CD4-positive, alpha-beta T cell treated with Interleukin-15 for 1 hour (primary cell): ENCODE measurements at regions not wholly inside any gene's neighbourhood (a gene's known extent, or its start where the extent isn't known, plus 50 kb on each side); places are given as distances from the start of the nearest gene placed in this dataset.

Experiments
- DNase-seq: peaks from one replicate; pipeline ENCODE4 v3.0.0-alpha.2; 2020

DNA sequence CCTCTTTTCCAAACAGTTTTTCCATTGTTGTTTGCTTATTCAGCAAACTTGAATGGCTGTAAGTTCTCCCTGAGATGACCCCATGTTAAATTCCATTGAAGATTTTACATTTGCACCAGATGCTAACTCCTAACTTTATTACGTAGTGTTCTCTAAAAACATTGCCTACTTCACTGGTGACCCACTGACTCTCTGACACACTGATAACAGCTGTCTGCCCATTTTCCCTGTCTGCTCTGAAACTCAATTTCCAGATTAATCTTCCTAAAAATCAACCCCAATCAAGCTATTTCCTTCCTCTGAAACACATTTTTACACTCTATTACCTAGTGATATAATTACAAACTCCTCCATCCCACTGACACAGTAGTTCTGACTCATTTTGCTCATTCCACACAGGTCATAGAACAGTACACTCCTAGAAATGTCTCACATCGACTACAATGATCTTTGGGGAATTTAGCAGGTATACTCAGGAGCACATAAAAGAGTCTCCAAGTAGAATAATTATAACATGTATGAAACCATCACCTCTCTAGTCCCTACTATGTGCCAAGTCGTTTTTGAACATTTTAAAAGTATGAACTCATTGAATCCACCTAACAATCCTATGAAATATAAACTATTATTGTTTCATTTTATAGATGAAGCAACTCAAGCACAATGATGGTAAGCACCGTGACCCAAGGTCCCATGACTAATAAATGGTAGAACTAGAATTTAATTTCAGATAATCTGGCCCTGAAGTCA lies 210.9 kb downstream of the SLIT2 start:
- no peak for DNase-seq

DNA sequence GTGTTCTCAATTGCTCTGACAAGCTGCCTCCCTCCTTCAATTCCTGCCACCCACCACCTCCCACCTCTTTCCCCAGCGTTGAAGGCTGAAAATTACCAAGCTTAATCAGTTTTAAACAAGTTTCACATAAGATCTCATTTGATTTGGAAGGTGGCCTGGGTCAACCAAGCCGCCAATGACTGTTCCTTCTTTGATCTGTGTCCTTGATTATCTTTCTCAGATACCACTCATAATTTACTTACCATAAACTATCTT lies 211.4 kb downstream of the SLIT2 start:
- DNase-seq: no peak

DNA sequence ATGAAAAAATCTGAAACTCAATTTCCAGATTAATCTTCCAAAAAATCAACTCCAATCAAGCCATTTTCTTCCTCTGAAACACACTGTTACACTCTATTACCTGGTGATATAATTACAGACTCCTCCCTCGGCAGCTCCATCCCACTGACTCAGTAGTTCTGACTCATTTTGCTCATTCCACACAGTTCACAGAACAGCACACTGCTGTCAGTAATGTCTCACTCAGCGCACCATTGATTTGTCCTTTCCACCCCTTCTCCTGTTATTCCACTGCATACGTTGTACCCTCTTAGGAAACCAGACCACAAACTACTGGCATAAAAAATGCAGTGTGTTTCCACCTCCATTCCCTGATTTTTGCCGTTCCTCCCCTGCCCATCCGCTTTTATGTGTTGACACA lies 212.7 kb downstream of the SLIT2 start:
- DNase-seq: no peak

- no peak for DNase-seq
Measured at GRCh38 chr4:20474119-20474518, 222.4 kb downstream of the SLIT2 start.

DNA sequence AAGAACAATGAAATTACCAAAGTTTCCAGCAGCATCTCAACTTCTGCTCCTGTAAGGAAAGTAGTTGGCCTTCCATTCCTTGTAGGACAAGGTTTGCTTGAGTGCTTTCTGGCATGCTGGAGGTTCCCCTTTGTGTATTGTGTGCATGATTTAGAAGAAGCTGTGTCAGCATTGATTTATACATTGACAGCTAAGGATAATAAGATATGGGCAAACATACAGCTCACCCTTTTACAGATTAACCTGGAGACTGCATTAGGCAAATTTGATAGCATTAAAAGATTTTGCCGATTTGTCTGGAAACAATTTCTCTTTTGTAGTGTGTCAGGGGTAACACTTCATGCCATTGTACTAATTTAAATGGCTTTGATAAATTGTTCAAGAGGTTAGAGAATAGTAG lies 221.8 kb upstream of the PACRGL start:
- no peak for DNase-seq

DNA sequence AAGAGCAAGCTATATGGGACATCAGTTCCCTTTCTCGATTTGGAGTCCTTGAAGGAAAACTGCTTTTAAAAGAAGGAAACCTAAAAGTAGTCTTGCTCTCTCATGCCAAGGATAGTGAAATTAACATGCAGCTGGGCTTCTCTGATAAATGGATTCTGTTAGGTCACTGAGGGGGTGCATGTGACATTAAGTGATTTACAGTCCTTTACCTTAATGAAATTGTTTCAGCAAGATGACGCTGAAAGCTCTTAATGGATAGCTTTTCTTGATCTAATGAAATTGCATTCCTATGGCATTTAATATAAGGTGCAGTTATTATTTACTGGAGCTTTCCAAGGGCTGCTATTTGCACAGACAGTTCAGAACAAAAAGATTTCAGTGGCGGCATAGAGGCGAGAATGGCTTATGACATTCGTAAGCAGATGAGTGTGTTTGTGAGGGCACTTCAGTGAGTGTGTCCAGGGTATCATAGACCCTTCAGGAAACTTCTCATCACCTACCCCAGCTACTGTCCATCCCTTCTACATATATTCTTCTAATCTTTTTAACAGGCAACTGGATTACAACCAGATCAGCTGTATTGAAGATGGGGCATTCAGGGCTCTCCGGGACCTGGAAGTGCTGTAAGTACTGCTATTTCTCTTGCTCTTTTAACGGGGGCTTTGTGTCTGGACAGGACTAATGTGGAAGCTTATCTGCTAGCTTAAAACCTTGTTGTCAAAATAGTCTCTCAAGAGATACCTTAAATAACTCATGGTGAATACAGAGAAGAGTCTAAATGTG lies 219.9 kb upstream of the PACRGL start:
- DNase-seq: no peak

- no peak for DNase-seq
Measured at GRCh38 chr4:20483416-20483815, 216.8 kb upstream of the PACRGL start.

- DNase-seq: no peak
Measured at GRCh38 chr4:20486433-20486832, 213.8 kb upstream of the PACRGL start.

- DNase-seq: no peak
Measured at GRCh38 chr4:20487446-20487845, 212.8 kb upstream of the PACRGL start.

DNA sequence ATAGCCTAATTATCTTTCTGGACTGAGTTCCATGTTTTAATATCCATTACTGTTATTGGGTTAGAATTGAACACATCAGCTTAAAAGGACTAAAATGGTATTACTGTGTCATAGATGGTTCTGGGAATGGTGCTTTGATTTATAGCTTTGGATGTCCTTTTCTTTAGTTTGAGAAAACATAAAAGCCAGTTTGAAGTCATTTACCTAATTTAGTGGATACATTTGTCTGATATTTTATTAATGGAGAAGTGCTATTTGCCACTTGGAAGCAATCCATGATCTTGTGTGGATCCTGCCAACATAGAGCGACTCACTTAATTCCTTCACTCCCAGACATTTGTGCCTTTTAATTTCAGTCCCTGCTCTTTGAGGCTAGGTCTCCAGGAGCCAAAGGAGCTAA lies 212.4 kb upstream of the PACRGL start:
- DNase-seq: no peak

GRCh38 chr4:20490734-20491133 lies 209.5 kb upstream of the PACRGL start:
- DNase-seq: no peak

DNA sequence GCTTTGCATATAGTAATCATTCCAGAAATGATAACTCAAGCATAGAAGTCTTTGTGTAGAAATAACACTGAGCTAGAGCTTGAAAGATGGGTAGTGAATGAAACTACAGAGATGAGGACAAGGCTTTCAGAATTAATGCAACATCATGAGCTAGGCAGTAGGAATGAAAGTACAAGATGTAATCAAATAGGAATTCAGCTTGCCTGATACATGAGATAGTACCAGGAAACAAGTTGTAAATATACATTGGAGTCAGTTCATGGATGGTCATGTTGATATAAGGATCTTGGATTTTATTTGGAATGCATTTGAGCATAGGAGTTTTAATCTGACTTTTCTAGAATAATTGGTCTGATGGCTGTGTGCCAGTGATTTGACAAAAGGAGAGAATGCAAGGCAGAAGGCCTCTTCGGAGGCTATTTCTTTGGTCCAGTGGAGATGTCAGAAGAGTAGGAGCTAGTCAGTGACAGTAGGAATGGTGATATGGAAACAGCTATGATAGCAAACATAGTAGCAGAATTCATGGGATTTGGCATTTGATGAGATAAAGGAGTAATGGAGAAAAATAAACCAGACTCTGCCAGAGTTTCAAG lies 206.4 kb upstream of the PACRGL start:
- DNase-seq: no peak

- no peak for DNase-seq
Measured at GRCh38 chr4:20496068-20496467, 204.2 kb upstream of the PACRGL start.

GRCh38 chr4:20504146-20504545 lies 196.1 kb upstream of the PACRGL start:
- no peak for DNase-seq

- no peak for DNase-seq
Measured at GRCh38 chr4:20505927-20506326, 194.3 kb upstream of the PACRGL start.

GRCh38 chr4:20506827-20507226 lies 193.4 kb upstream of the PACRGL start:
- DNase-seq: no peak

- DNase-seq: no peak
Measured at GRCh38 chr4:20509315-20509714, 190.9 kb upstream of the PACRGL start.

GRCh38 chr4:20512033-20512792 lies 188.0 kb upstream of the PACRGL start:
- no peak for DNase-seq

DNA sequence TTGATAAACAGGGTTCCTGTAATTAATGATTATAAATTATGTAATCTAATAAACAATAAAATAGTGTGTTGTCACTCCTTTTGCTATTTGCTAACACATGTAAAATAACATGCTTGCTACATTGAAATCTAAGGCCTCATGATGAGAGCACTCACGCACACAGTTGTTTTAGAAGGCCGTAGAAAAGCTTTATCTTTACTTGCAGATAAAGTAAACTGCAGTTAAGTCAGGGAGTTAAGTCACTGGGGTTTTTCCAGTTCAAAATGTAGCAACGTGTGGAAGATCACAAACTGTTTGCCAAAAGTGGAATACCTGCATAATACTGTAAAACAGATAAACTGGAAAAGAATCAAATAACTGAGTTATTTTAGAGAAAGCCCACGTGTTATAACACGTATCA lies 187.3 kb upstream of the PACRGL start:
- DNase-seq: no peak

DNA sequence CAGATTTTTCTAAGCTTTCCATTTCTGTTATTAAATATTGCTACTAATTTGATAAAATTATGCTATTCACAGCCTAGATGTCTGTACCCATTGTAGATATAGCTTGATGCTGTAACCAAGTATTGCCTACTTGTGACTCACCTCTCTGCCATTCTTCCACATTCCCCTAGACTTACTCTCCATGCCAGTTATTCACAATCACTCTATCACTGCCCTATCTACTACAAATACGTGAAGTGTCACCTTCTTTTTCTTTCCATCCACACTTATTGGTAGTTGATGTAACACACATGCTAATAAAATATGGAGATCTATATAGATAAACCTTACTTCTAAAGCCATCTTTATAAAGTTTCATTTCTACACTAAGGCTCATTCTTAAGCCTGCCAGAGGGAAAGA lies 179.4 kb upstream of the PACRGL start:
- DNase-seq: no peak

GRCh38 chr4:20528508-20528907 lies 171.8 kb upstream of the PACRGL start:
- no peak for DNase-seq

GRCh38 chr4:20529691-20530090 lies 170.6 kb upstream of the PACRGL start:
- DNase-seq: no peak

- DNase-seq: no peak
Measured at GRCh38 chr4:20532116-20532790, 168.0 kb upstream of the PACRGL start.
